LNCaP clone FGC (cell line): ENCODE measurements at regions not wholly inside any gene's neighbourhood (a gene's known extent, or its start where the extent isn't known, plus 50 kb on each side); places are given as distances from the start of the nearest gene placed in this dataset.

Experiments used
- DNase-seq: peaks from one replicate; pipeline ENCODE4 v3.0.0-alpha.2; 2011; ENCODE audit warnings: low read depth
- H3K4me3 ChIP-seq: 2 replicates; pipeline ENCODE4 v1.5.1; 2011; ENCODE audit warnings: mild to moderate bottlenecking, low read depth, low read length, control low read depth
- CTCF ChIP-seq: IDR thresholded peaks from 2 replicates; pipeline ENCODE4 v1.5.1; 2012; ENCODE audit warnings: mild to moderate bottlenecking; ENCODE audit not compliant: control insufficient read depth, insufficient read depth; ENCODE audit errors: extremely low read depth

- DNase-seq: no peak
- no peak overlapping the region for H3K4me3 ChIP-seq
- TF ChIP-seq CTCF: no peak
These were observed 671.1 kb upstream of the CELF2 start for GRCh38 chr10:10346390-10347150.

- TF ChIP-seq CTCF: no peak
- DNase-seq: no peak
- no peak overlapping the region for H3K4me3 ChIP-seq
These were observed 667.6 kb upstream of the CELF2 start for GRCh38 chr10:10350050-10350449.

- no peak overlapping the region for H3K4me3 ChIP-seq
- no peak for TF ChIP-seq CTCF
- no peak for DNase-seq
These were observed 666.2 kb upstream of the CELF2 start for GRCh38 chr10:10351451-10351850.

- no peak for TF ChIP-seq CTCF
- DNase-seq: no peak
These were observed 664.3 kb upstream of the CELF2 start for GRCh38 chr10:10353326-10353868.

GRCh38 chr10:10359263-10359662 lies 658.4 kb upstream of the CELF2 start:
- no peak overlapping the region for H3K4me3 ChIP-seq
- DNase-seq: no peak
- no peak for TF ChIP-seq CTCF

More at GRCh38 chr10:10353326-10353868, 664.3 kb upstream of the CELF2 start:
- H3K4me3 ChIP-seq: no peak overlapping the region

GRCh38 chr10:10361301-10361885 lies 656.3 kb upstream of the CELF2 start:
- no peak for DNase-seq
- H3K4me3 ChIP-seq: no peak overlapping the region
- TF ChIP-seq CTCF: no peak
